ENCODE measurements at regions not wholly inside any gene's neighbourhood (a gene's known extent, or its start where the extent isn't known, plus 50 kb on each side); places are given as distances from the start of the nearest gene placed in this dataset.

DNA sequence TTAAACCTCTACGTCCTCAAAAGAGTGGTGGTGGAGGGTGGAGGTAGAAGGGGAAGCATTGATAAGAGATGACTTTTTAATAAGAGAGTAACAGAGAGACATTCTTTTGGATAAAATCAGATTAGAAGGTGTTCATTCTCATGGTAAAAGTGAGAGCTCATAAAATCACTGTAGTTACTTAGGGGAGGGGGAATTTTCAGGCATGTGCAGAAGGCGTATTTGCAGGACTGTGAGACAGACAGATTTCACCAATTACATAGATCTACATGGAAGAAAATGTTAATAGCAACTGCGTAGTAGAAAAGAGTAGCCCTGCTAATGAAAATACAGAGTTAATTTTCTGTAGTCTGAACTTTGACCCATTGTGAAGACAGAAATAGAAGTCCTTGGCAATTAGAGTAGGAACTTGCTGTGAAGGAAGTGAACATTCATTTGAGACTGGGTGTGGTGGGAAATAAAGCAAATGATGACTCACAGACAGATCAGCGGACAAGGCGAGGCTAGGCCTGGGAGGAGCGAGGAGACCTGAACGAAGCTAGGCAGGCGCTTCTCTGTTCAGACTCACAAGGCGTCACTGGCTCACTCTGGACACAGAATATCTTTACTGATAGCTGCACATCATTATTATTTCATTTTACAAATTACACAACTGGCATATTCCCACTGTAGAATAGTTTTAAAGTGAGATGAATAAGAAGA, 57.2 kb upstream of the FAM9C start:
- peak; percentile 93 for DNase-seq (ENCODE audit: low read depth)
- no peak overlapping the region for H3K4me3 ChIP-seq (ENCODE audit: low read depth, low read length)
- TF ChIP-seq, protein P1, sequence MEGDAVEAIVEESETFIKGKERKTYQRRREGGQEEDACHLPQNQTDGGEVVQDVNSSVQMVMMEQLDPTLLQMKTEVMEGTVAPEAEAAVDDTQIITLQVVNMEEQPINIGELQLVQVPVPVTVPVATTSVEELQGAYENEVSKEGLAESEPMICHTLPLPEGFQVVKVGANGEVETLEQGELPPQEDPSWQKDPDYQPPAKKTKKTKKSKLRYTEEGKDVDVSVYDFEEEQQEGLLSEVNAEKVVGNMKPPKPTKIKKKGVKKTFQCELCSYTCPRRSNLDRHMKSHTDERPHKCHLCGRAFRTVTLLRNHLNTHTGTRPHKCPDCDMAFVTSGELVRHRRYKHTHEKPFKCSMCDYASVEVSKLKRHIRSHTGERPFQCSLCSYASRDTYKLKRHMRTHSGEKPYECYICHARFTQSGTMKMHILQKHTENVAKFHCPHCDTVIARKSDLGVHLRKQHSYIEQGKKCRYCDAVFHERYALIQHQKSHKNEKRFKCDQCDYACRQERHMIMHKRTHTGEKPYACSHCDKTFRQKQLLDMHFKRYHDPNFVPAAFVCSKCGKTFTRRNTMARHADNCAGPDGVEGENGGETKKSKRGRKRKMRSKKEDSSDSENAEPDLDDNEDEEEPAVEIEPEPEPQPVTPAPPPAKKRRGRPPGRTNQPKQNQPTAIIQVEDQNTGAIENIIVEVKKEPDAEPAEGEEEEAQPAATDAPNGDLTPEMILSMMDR (IDR thresholded peaks at IDR 0.05; ENCODE audit: insufficient read depth, low read depth, low read length), result no peak

DNA sequence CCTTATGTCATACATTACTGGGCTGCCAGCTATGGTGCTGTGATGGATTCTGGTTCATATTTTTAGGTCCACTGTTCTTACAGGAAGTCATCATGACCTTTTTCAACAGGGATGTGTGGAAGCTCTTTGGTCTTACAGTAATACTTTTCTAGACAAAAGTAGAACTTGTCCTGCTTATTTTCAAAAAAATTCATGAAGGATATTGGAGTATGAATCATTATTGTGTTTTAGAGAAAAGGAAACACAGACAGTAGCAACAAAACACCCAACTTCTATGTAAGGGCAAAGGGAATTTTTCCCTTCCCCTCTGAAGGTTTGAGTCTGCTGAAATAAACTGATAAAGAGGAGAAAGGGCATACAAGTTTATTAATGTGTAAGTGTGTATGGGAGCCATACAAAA, 54.7 kb upstream of the FAM9C start:
- TF ChIP-seq, protein P1 (IDR thresholded peaks at IDR 0.05; ENCODE audit: insufficient read depth, low read depth, low read length), result no peak
- DNase-seq (ENCODE audit: low read depth), result no peak
- no peak overlapping the region for H3K4me3 ChIP-seq (ENCODE audit: low read depth, low read length)

DNA sequence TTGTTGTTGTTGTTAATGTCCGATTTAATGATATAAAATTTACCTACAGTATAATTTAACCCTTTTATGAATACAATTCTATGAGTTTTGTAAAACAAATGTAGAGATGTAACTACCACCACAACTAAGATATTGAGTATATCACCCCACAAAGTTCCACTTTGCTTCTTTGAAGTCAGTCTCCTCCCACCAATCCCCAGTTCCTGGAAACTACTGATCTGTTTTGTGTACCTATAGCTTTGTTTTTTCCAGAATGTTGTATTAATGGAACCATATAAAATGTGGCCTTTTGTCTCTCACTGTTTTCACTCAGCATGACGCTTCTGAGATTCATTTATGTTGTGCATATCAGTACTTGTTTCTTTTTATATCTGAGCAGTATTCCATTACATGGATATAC, 52.3 kb upstream of the FAM9C start:
- no peak for DNase-seq (ENCODE audit: low read depth)
- TF ChIP-seq, protein P1 (IDR thresholded peaks at IDR 0.05; ENCODE audit: insufficient read depth, low read depth, low read length), result no peak

DNA sequence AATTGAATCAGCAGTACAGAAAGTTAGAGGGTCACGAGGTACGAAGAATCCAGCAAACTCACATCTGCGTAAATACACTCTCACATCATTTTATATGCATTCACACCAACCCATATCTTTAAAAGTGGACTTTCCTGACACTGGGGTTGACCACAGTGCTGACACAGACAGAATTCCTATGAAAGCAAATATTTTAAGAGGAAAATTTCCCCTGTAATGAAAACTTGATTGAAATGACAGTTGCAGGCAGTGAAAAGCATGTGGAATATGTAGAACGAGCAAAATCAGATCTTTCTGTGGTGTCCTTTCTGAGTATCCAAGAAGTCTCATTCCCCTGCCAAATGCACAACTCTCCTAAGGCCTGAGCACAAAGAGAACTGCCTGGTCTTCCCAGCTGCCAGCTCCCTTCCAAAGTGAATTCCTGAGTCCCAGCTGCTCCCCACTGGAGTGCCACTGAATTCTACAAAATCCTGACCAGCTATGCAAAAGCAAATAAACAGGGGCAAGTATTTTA, 50.5 kb upstream of the FAM9C start:
- TF ChIP-seq, protein P1 (IDR thresholded peaks at IDR 0.05; ENCODE audit: insufficient read depth, low read depth, low read length), result no peak
- H3K4me3 ChIP-seq (ENCODE audit: low read depth, low read length), result no peak overlapping the region
- peak; percentile 91 for DNase-seq (ENCODE audit: low read depth)

More for the DNA sequence above, 52.3 kb upstream of the FAM9C start:
- H3K4me3 ChIP-seq (ENCODE audit: low read depth, low read length), result no peak overlapping the region

DNA sequence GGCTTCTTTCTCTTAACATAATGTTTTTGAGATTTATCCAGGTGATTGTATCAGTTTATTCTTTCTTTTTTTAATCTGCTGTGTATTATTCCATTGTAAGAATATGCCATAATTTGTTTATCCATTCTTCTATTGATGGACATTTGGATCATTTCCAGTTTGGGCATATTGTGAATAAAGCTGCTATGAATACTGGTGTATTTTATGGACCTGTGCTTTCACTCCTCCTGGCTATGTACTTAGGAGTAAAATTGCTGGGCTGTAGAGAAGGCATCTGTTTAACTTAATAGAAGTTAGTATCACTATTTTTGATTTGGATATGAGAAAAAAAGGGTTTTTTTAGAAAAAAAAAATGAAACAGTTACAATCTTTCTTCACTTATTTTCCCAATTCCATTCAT, 50.0 kb upstream of the FAM9C start:
- TF ChIP-seq, protein P1 (IDR thresholded peaks at IDR 0.05; ENCODE audit: insufficient read depth, low read depth, low read length), result no peak
- DNase-seq (ENCODE audit: low read depth), result no peak
- no peak overlapping the region for H3K4me3 ChIP-seq (ENCODE audit: low read depth, low read length)
